ENCODE measurements at regions not wholly inside any gene's neighbourhood (a gene's known extent, or its start where the extent isn't known, plus 50 kb on each side); places are given as distances from the start of the nearest gene placed in this dataset.
A peak's percentile ranks its signal among the peaks of the same experiment; 100 is the strongest.
"Not testable (repeated sequence)": the region's sequence is repeated elsewhere in the genome, so short reads cannot be mapped to it uniquely, and the experiment has no call there.

- TF ChIP-seq, protein P1, sequence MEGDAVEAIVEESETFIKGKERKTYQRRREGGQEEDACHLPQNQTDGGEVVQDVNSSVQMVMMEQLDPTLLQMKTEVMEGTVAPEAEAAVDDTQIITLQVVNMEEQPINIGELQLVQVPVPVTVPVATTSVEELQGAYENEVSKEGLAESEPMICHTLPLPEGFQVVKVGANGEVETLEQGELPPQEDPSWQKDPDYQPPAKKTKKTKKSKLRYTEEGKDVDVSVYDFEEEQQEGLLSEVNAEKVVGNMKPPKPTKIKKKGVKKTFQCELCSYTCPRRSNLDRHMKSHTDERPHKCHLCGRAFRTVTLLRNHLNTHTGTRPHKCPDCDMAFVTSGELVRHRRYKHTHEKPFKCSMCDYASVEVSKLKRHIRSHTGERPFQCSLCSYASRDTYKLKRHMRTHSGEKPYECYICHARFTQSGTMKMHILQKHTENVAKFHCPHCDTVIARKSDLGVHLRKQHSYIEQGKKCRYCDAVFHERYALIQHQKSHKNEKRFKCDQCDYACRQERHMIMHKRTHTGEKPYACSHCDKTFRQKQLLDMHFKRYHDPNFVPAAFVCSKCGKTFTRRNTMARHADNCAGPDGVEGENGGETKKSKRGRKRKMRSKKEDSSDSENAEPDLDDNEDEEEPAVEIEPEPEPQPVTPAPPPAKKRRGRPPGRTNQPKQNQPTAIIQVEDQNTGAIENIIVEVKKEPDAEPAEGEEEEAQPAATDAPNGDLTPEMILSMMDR (conservative IDR thresholded peaks at IDR 0.05; ENCODE audit: low read depth, low read length) = no peak
- no peak for DNase-seq (ENCODE audit: low read depth)
- H3K4me3 ChIP-seq (ENCODE audit: low read depth, low read length) = no peak overlapping the region
Observed at GRCh38 chrX:76996641-76997040, 450.5 kb upstream of the FGF16 start.

DNA sequence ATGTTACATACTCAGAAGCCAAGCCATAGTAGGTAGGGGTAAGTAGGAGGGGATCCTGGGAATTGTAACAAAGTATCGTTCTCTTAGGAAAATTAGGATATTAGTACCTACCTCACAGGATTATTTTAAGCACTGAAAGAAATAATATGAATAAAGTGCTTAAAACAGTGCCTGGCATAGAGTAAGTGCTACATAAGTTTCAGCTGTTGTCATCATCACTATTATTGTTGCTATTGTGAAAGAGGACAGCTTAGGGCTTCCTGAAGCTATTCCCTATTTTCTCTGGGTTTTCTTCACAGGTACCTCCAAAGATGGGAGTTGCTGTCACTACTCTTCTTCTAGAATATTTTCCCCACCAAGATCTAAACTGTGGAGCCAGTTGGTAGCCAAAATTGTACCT is 443.7 kb upstream of the FGF16 start:
- no peak for DNase-seq (ENCODE audit: low read depth)
- no peak overlapping the region for H3K4me3 ChIP-seq (ENCODE audit: low read depth, low read length)
- TF ChIP-seq, protein P1 (conservative IDR thresholded peaks at IDR 0.05; ENCODE audit: low read depth, low read length) = no peak

DNA sequence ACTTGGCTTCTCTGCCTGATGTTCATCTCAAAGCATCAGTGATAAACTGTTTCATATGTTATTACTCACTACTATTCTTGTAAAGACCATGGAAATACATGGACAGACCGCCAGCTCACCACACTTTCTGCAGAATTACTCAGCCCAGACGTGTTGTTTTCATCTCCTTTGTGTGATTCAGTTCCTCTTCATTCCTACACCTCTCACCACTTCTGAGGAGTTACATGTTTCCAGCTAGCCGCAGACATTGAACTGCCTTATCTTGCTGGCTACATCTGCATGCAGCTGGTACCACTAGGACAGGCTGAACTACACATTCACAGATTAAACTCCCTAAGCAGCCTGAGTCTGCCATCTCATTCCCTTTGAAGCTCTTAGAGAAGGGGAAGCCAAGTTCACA is 443.2 kb upstream of the FGF16 start:
- no peak for DNase-seq (ENCODE audit: low read depth)
- H3K4me3 ChIP-seq (ENCODE audit: low read depth, low read length) = no peak overlapping the region
- TF ChIP-seq, protein P1 (conservative IDR thresholded peaks at IDR 0.05; ENCODE audit: low read depth, low read length) = no peak

GRCh38 chrX:77009691-77010090 is 437.5 kb upstream of the FGF16 start:
- DNase-seq (ENCODE audit: low read depth) = peak; percentile 5
- TF ChIP-seq, protein P1 (conservative IDR thresholded peaks at IDR 0.05; ENCODE audit: low read depth, low read length) = no peak
- H3K4me3 ChIP-seq (ENCODE audit: low read depth, low read length) = no peak overlapping the region

GRCh38 chrX:77014377-77015372 is 432.5 kb upstream of the FGF16 start:
- TF ChIP-seq, protein P1 (conservative IDR thresholded peaks at IDR 0.05; ENCODE audit: low read depth, low read length) = no peak
- no peak overlapping the region for H3K4me3 ChIP-seq (ENCODE audit: low read depth, low read length)
- peak; percentile 8 for DNase-seq (ENCODE audit: low read depth)

DNA sequence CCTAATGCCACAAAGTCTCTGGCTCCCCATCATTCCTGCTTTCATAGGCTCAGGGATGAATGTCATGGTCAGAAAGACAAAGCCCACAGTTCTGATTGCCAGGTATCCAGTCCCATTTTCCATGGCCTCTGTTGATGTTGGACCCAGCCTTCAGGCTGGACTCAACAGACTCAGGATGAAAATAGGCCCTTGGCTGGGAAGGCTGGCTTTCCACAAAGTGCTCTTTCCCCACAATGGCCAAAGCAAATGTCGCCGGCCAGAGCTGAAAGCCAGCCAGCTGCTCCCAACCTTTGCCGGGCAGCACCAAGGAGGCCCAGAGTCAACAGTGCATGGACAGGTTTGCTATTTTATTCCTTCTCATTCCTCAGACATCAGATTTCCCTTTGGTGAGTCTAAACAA is 430.1 kb upstream of the FGF16 start:
- TF ChIP-seq, protein P1 (conservative IDR thresholded peaks at IDR 0.05; ENCODE audit: low read depth, low read length) = no peak
- DNase-seq (ENCODE audit: low read depth) = no peak
- H3K4me3 ChIP-seq (ENCODE audit: low read depth, low read length) = no peak overlapping the region

GRCh38 chrX:77046180-77046810 is 400.9 kb upstream of the FGF16 start:
- H3K4me3 ChIP-seq (ENCODE audit: low read depth, low read length); DNase-seq (ENCODE audit: low read depth): not testable (repeated sequence)
